ENCODE measurements at regions not wholly inside any gene's neighbourhood (a gene's known extent, or its start where the extent isn't known, plus 50 kb on each side); places are given as distances from the start of the nearest gene placed in this dataset.

- TF ChIP-seq CTCF (IDR thresholded peaks at IDR 0.05) = no peak
- ChIA-PET POLR2A (no interaction called here), CTCF (no interaction called here)
- intact Hi-C loops (cut with micrococcal nuclease) = no loop called here
- no peaks in the 10 kb centered on the region for H3K36me3 Mint-ChIP-seq (ENCODE audit: low read depth)
- H3K9me3 Mint-ChIP-seq = no peaks in the 10 kb centered on the region
- H3K4me1 Mint-ChIP-seq = no peaks in the 10 kb centered on the region
- H3K27ac Mint-ChIP-seq = no peak overlapping the region
- no peak overlapping the region for H3K4me3 Mint-ChIP-seq
- H3K27me3 Mint-ChIP-seq = no peaks in the 10 kb centered on the region
- DNase-seq (no peak), ATAC-seq (ENCODE audit: low read depth) (no peak)
Measured at GRCh38 chr5:18872978-18873377, 1115.0 kb downstream of the CDH18 start.

GRCh38 chr5:18876565-18876964 lies 1111.4 kb downstream of the CDH18 start:
- POLR2A ChIA-PET = no interaction called here
- ATAC-seq (ENCODE audit: low read depth) (no peak), DNase-seq (no peak)
- Mint-ChIP-seq H3K9me3 (no peaks in the 10 kb centered on the region), H3K27me3 (no peaks in the 10 kb centered on the region), H3K27ac (no peak overlapping the region), H3K4me1 (no peaks in the 10 kb centered on the region), H3K4me3 (no peak overlapping the region), H3K36me3 (ENCODE audit: low read depth) (no peaks in the 10 kb centered on the region)
- CTCF ChIA-PET = no interaction called here
- intact Hi-C loops (cut with micrococcal nuclease) = no loop called here
- TF ChIP-seq CTCF (IDR thresholded peaks at IDR 0.05) = no peak

- Mint-ChIP-seq H3K36me3 (ENCODE audit: low read depth) (no peaks in the 10 kb centered on the region), H3K4me3 (no peak overlapping the region), H3K9me3 (no peaks in the 10 kb centered on the region), H3K27ac (no peak overlapping the region), H3K27me3 (no peaks in the 10 kb centered on the region), H3K4me1 (no peaks in the 10 kb centered on the region)
- ATAC-seq (ENCODE audit: low read depth) (no peak), DNase-seq (no peak)
- POLR2A ChIA-PET = no interaction called here
- CTCF ChIA-PET = no interaction called here
- TF ChIP-seq CTCF (IDR thresholded peaks at IDR 0.05) = no peak
- intact Hi-C loops (cut with micrococcal nuclease) = no loop called here
Measured at GRCh38 chr5:18881615-18882014, 1106.4 kb downstream of the CDH18 start.

GRCh38 chr5:18882154-18882553 lies 1105.8 kb downstream of the CDH18 start:
- intact Hi-C loops (cut with micrococcal nuclease) = no loop called here
- H3K4me1 Mint-ChIP-seq = no peaks in the 10 kb centered on the region
- H3K9me3 Mint-ChIP-seq = no peaks in the 10 kb centered on the region
- no peak overlapping the region for H3K27ac Mint-ChIP-seq
- H3K4me3 Mint-ChIP-seq = no peak overlapping the region
- ChIA-PET POLR2A (no interaction called here), CTCF (no interaction called here)
- H3K27me3 Mint-ChIP-seq = no peaks in the 10 kb centered on the region
- no peak for DNase-seq
- no peaks in the 10 kb centered on the region for H3K36me3 Mint-ChIP-seq (ENCODE audit: low read depth)
- no peak for TF ChIP-seq CTCF (IDR thresholded peaks at IDR 0.05)
- ATAC-seq (ENCODE audit: low read depth) = no peak

- ATAC-seq (ENCODE audit: low read depth) = no peak
- Mint-ChIP-seq H3K9me3 (peaks cover 5% of the 10 kb centered on the region), H3K27me3 (no peaks in the 10 kb centered on the region), H3K36me3 (ENCODE audit: low read depth) (no peaks in the 10 kb centered on the region), H3K27ac (no peak overlapping the region), H3K4me1 (no peaks in the 10 kb centered on the region), H3K4me3 (no peak overlapping the region)
- CTCF ChIA-PET = no interaction called here
- POLR2A ChIA-PET = no interaction called here
- no peak for DNase-seq
- TF ChIP-seq CTCF (IDR thresholded peaks at IDR 0.05) = no peak
- intact Hi-C loops (cut with micrococcal nuclease) = no loop called here
Measured at GRCh38 chr5:18888821-18889220, 1099.2 kb downstream of the CDH18 start.

Data from activated B cell treated with CpG ODN at 0.5 μM for 24 hours (primary cell).